ENCODE measurements at regions not wholly inside any gene's neighbourhood (a gene's known extent, or its start where the extent isn't known, plus 50 kb on each side); places are given as distances from the start of the nearest gene placed in this dataset.
"Not testable (repeated sequence)": the region's sequence is repeated elsewhere in the genome, so short reads cannot be mapped to it uniquely, and the experiment has no call there.

DNA sequence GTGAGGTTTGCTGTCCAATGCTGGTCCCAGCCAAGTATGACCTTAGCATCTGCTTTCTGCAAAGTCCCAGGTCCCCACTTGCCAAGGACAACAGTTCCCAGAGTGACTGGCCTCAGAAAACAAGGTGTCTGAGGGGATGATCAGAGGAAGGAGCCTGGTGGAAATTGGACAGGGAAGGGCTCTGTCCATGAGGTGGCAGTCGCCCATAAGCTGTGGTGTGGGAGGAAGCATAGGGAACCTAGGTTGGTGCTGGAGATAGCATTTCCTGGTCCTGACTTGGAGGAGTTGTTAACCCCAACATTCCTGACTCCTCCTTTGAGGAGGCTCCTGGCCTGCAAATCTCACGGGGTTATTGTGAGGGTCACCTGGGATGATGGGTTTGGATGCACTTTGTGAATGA lies 77.8 kb downstream of the LIMS4 start:
- H3K27me3 Mint-ChIP-seq; H3K4me1 Mint-ChIP-seq (ENCODE audit: low read depth); H3K4me3 Mint-ChIP-seq (ENCODE audit: low read depth); DNase-seq (ENCODE audit: low spot score, unreplicated experiment); H3K36me3 Mint-ChIP-seq (ENCODE audit: insufficient read depth); H3K9me3 Mint-ChIP-seq (ENCODE audit: low read depth); H3K27ac Mint-ChIP-seq: not testable (repeated sequence)

DNA sequence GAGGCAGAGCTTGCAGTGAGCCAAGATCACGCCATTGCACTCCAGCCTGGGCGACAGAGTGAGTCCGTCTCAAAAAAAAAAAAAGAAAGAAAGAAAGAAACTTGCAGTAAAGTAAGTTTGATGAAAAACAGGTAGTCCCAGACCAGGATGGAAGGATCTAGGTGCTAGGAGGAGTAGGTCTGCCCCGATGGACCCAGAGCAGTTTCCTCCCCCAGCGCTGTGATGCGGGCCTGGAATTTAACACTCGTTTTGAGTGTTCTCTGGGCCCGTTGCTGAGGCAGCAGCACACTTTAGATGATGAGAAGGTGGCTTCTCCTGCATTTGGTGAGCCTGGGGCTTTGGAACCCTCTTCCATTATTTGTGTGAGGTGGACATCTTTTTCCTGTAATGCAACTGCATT lies 80.2 kb downstream of the LIMS4 start:
- not testable (repeated sequence) for H3K27ac Mint-ChIP-seq; H3K9me3 Mint-ChIP-seq (ENCODE audit: low read depth); H3K4me1 Mint-ChIP-seq (ENCODE audit: low read depth); H3K27me3 Mint-ChIP-seq; H3K36me3 Mint-ChIP-seq (ENCODE audit: insufficient read depth); DNase-seq (ENCODE audit: low spot score, unreplicated experiment); H3K4me3 Mint-ChIP-seq (ENCODE audit: low read depth)

GRCh38 chr2:110391035-110391418 lies 81.6 kb downstream of the LIMS4 start:
- H3K36me3 Mint-ChIP-seq (ENCODE audit: insufficient read depth); DNase-seq (ENCODE audit: low spot score, unreplicated experiment); H3K27ac Mint-ChIP-seq; H3K4me3 Mint-ChIP-seq (ENCODE audit: low read depth); H3K27me3 Mint-ChIP-seq; H3K4me1 Mint-ChIP-seq (ENCODE audit: low read depth); H3K9me3 Mint-ChIP-seq (ENCODE audit: low read depth): not testable (repeated sequence)

GRCh38 chr2:110390351-110391034 lies 82.1 kb downstream of the LIMS4 start:
- not testable (repeated sequence) for H3K9me3 Mint-ChIP-seq (ENCODE audit: low read depth); H3K36me3 Mint-ChIP-seq (ENCODE audit: insufficient read depth); DNase-seq (ENCODE audit: low spot score, unreplicated experiment); H3K27me3 Mint-ChIP-seq; H3K4me1 Mint-ChIP-seq (ENCODE audit: low read depth); H3K27ac Mint-ChIP-seq; H3K4me3 Mint-ChIP-seq (ENCODE audit: low read depth)

GRCh38 chr2:110387044-110387443 lies 85.6 kb downstream of the LIMS4 start:
- not testable (repeated sequence) for H3K4me3 Mint-ChIP-seq (ENCODE audit: low read depth); H3K27me3 Mint-ChIP-seq; DNase-seq (ENCODE audit: low spot score, unreplicated experiment)

GRCh38 chr2:110386546-110386945 lies 86.1 kb downstream of the LIMS4 start:
- not testable (repeated sequence) for DNase-seq (ENCODE audit: low spot score, unreplicated experiment); H3K27me3 Mint-ChIP-seq; H3K9me3 Mint-ChIP-seq (ENCODE audit: low read depth); H3K4me1 Mint-ChIP-seq (ENCODE audit: low read depth); H3K36me3 Mint-ChIP-seq (ENCODE audit: insufficient read depth); H3K27ac Mint-ChIP-seq; H3K4me3 Mint-ChIP-seq (ENCODE audit: low read depth)

More at GRCh38 chr2:110387044-110387443, 85.6 kb downstream of the LIMS4 start:
- H3K9me3 Mint-ChIP-seq (ENCODE audit: low read depth); H3K36me3 Mint-ChIP-seq (ENCODE audit: insufficient read depth); H3K27ac Mint-ChIP-seq; H3K4me1 Mint-ChIP-seq (ENCODE audit: low read depth): not testable (repeated sequence)

GRCh38 chr2:110384736-110385119 lies 87.9 kb downstream of the LIMS4 start:
- H3K4me3 Mint-ChIP-seq (ENCODE audit: low read depth); H3K27ac Mint-ChIP-seq; H3K9me3 Mint-ChIP-seq (ENCODE audit: low read depth): not testable (repeated sequence)

DNA sequence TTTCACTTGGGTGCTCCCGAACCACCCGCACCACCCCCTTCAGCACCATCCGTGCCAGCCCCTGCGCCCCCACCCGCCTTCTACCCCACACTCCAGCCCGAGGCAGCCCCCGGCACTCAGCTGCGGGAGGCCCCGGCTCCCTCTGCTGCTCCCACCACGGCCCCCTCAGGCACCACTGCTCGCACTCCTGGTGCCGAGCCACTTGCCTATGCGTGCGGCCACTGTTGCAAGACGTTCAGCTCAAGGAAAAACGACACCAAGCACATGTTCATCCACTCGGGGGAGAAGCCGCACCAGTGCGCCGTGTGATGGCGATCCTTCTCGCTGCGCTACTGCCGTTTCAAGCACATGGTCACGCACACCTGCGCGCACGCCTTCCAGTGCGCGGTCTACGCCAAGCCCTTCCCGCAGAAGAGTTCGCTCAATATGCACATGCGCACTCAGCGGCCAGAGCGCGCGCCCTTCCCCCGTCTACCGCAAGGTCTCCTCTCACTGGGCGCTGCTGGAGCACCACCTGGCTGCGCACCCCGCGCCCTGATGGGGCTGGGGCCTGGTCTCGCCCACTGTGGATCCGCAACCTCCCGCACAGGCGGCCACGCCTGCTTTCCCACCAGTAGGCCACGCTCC lies 88.4 kb downstream of the LIMS4 start:
- not testable (repeated sequence) for DNase-seq (ENCODE audit: low spot score, unreplicated experiment); H3K27ac Mint-ChIP-seq; H3K27me3 Mint-ChIP-seq; H3K36me3 Mint-ChIP-seq (ENCODE audit: insufficient read depth); H3K4me1 Mint-ChIP-seq (ENCODE audit: low read depth); H3K4me3 Mint-ChIP-seq (ENCODE audit: low read depth); H3K9me3 Mint-ChIP-seq (ENCODE audit: low read depth)

More at GRCh38 chr2:110384736-110385119, 87.9 kb downstream of the LIMS4 start:
- not testable (repeated sequence) for DNase-seq (ENCODE audit: low spot score, unreplicated experiment); H3K27me3 Mint-ChIP-seq; H3K36me3 Mint-ChIP-seq (ENCODE audit: insufficient read depth); H3K4me1 Mint-ChIP-seq (ENCODE audit: low read depth)

- not testable (repeated sequence) for H3K9me3 Mint-ChIP-seq (ENCODE audit: low read depth); H3K27ac Mint-ChIP-seq; DNase-seq (ENCODE audit: low spot score, unreplicated experiment); H3K4me3 Mint-ChIP-seq (ENCODE audit: low read depth); H3K27me3 Mint-ChIP-seq; H3K4me1 Mint-ChIP-seq (ENCODE audit: low read depth); H3K36me3 Mint-ChIP-seq (ENCODE audit: insufficient read depth)
These were observed 89.2 kb downstream of the LIMS4 start for GRCh38 chr2:110383163-110384048.

DNA sequence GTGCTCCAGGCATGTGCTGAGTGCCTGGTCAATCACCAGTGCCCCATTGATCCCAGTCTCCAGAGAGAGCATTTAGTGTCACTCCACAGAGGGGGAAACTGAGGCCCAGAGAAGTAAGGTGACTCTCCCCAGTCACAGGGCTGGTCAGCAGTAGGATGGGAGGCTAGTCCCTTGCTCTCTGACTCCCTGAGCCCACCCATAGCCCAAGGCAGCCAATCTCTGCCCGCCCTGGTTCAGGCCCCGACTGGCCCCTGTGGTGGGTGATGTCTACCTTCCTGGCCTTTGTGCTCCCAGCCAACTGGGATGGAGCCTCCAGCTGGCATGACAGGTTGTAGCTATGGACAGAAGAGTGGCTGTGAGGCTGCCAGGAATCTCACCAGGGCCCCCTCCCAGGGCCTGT lies 99.1 kb downstream of the LIMS4 start:
- not testable (repeated sequence) for H3K27me3 Mint-ChIP-seq; DNase-seq (ENCODE audit: low spot score, unreplicated experiment); H3K4me3 Mint-ChIP-seq (ENCODE audit: low read depth); H3K36me3 Mint-ChIP-seq (ENCODE audit: insufficient read depth); H3K27ac Mint-ChIP-seq; H3K9me3 Mint-ChIP-seq (ENCODE audit: low read depth); H3K4me1 Mint-ChIP-seq (ENCODE audit: low read depth)

DNA sequence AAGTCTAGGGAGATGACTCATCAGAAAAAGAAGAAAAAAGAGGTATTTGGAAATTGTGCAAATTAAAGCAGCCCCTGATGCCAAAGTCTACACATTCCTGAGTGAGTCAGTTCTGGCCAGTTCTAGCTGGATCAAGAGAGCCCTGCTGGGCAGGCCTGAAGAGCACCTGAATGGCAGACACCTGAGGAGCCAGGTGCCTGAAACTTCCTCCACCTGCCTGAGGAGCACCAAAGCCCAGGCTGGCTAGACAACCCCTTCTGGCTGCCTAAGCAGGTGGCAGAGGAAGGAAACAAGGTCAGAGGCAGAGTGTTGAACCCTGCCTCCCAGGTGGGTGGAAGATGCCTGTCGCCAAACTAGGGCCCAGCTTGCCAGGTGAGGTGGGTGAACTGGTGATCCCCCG lies 101.0 kb downstream of the LIMS4 start:
- not testable (repeated sequence) for H3K4me1 Mint-ChIP-seq (ENCODE audit: low read depth); H3K9me3 Mint-ChIP-seq (ENCODE audit: low read depth); DNase-seq (ENCODE audit: low spot score, unreplicated experiment); H3K36me3 Mint-ChIP-seq (ENCODE audit: insufficient read depth); H3K27me3 Mint-ChIP-seq; H3K27ac Mint-ChIP-seq; H3K4me3 Mint-ChIP-seq (ENCODE audit: low read depth)

DNA sequence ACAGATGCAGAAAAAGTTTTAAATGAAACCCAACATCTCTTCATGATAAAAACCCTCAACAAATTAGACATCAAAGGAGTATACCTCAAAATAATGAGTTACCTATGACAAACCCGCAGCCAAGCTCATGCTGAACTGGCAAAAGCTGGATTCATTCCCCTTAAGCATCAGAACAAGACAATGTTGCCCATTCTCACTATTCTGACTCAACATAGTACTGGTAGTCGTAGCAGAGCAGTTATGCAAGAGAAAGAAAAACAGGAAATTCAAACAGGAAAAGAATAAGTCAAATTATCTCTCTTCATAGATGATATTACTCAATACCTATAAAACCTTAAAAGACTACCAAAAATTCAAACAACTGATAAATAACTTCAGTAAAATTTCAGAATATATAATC lies 115.0 kb downstream of the LIMS4 start:
- not testable (repeated sequence) for DNase-seq (ENCODE audit: low spot score, unreplicated experiment); H3K27me3 Mint-ChIP-seq; H3K27ac Mint-ChIP-seq; H3K4me3 Mint-ChIP-seq (ENCODE audit: low read depth); H3K36me3 Mint-ChIP-seq (ENCODE audit: insufficient read depth); H3K9me3 Mint-ChIP-seq (ENCODE audit: low read depth); H3K4me1 Mint-ChIP-seq (ENCODE audit: low read depth)

Measured in progenitor cell of endocrine pancreas (in vitro differentiated cells).